Right hindlimb (tissue), 1 donor: ENCODE measurements at regions not wholly inside any gene's neighbourhood (a gene's known extent, or its start where the extent isn't known, plus 50 kb on each side); places are given as distances from the start of the nearest gene placed in this dataset.

ENCODE experiments used
- DNase-seq: peaks from one replicate; pipeline ENCODE4 v3.0.0-alpha.2; 2018

GRCh38 chr18:29307982-29308381 is 1131.1 kb upstream of the CDH2 start:
- DNase-seq: no peak

- DNase-seq: no peak
Observed at GRCh38 chr18:29307231-29307630, 1130.3 kb upstream of the CDH2 start.

GRCh38 chr18:29305516-29305915 is 1128.6 kb upstream of the CDH2 start:
- no peak for DNase-seq

GRCh38 chr18:29301048-29301447 is 1124.1 kb upstream of the CDH2 start:
- no peak for DNase-seq

- no peak for DNase-seq
Observed at GRCh38 chr18:29285471-29285870, 1108.5 kb upstream of the CDH2 start.

- DNase-seq: no peak
Observed at GRCh38 chr18:29271501-29271900, 1094.6 kb upstream of the CDH2 start.

- DNase-seq: no peak
Observed at GRCh38 chr18:29259838-29260237, 1082.9 kb upstream of the CDH2 start.

GRCh38 chr18:29254123-29254522 is 1077.2 kb upstream of the CDH2 start:
- DNase-seq: no peak

- no peak for DNase-seq
Observed at GRCh38 chr18:29251681-29252080, 1074.8 kb upstream of the CDH2 start.

- DNase-seq: no peak
Observed at GRCh38 chr18:29250843-29251242, 1073.9 kb upstream of the CDH2 start.

- no peak for DNase-seq
Observed at GRCh38 chr18:29250259-29250658, 1073.3 kb upstream of the CDH2 start.

GRCh38 chr18:29248805-29249204 is 1071.9 kb upstream of the CDH2 start:
- no peak for DNase-seq

GRCh38 chr18:29241199-29241598 is 1064.3 kb upstream of the CDH2 start:
- no peak for DNase-seq

- no peak for DNase-seq
Observed at GRCh38 chr18:29234751-29235150, 1057.8 kb upstream of the CDH2 start.

GRCh38 chr18:29226213-29226612 is 1049.3 kb upstream of the CDH2 start:
- DNase-seq: no peak

GRCh38 chr18:29225351-29225750 is 1048.4 kb upstream of the CDH2 start:
- DNase-seq: no peak

- no peak for DNase-seq
Observed at GRCh38 chr18:29218091-29218490, 1041.2 kb upstream of the CDH2 start.

- no peak for DNase-seq
Observed at GRCh38 chr18:29217124-29217915, 1040.4 kb upstream of the CDH2 start.

- DNase-seq: no peak
Observed at GRCh38 chr18:29198834-29199233, 1021.9 kb upstream of the CDH2 start.

- DNase-seq: no peak
Observed at GRCh38 chr18:29196307-29196706, 1019.4 kb upstream of the CDH2 start.

GRCh38 chr18:29191263-29191662 is 1014.3 kb upstream of the CDH2 start:
- DNase-seq: no peak

- DNase-seq: no peak
Observed at GRCh38 chr18:29188760-29189159, 1011.8 kb upstream of the CDH2 start.

GRCh38 chr18:29185801-29186200 is 1008.9 kb upstream of the CDH2 start:
- DNase-seq: no peak

GRCh38 chr18:29184654-29185053 is 1007.7 kb upstream of the CDH2 start:
- DNase-seq: no peak
